ENCODE measurements at regions not wholly inside any gene's neighbourhood (a gene's known extent, or its start where the extent isn't known, plus 50 kb on each side); places are given as distances from the start of the nearest gene placed in this dataset.

DNA sequence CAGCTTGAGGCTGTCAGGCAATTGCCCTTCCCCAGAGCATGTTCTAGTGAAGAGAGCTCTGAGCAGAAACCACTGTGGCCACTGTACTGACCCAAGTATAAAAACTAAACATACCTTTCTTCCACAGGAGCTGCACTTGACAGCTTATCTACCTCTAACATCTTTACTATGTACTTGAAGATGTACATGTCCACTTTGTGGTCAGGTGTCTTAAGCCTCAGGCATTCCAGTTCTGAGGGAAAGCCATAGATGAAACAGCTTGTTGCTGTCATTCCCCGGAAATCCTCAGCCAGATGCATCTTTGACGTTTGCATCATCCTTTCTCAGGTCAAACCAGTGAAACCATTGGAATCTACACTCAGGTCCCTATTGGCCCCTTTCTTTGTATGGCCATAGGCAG lies 70.4 kb downstream of the CHRM3 start:
- ATAC-seq (no peak), FAIRE-seq (no peak), DNase-seq (ENCODE audit: extremely low read depth in 1 of 4, low spot score in 3 of 4) (no peak)
- no peak overlapping the region for H3K4me3 ChIP-seq
- no peak overlapping the region for H3K4me2 ChIP-seq (ENCODE audit: insufficient read depth, low read length)
- no peak for TF ChIP-seq C11orf30 (IDR thresholded peaks at IDR 0.05; ENCODE audit: low read depth)
- no peak for TF ChIP-seq SRSF1 (IDR thresholded peaks at IDR 0.05; ENCODE audit: low read depth, low read length)
- no peak for TF ChIP-seq CEBPB (tag; IDR thresholded peaks at IDR 0.05)
- no peak for TF ChIP-seq ETV5 (CRISPR knock-in tag; IDR thresholded peaks at IDR 0.05; ENCODE audit: low read depth)
- no peak for TF ChIP-seq ZNF232 (CRISPR knock-in tag; IDR thresholded peaks at IDR 0.05)
- TF ChIP-seq BRCA1 (IDR thresholded peaks at IDR 0.05) = no peak
- no peak for TF ChIP-seq BRCA1 (CRISPR knock-in tag; IDR thresholded peaks at IDR 0.05)
- no peak for TF ChIP-seq SMARCE1 (IDR thresholded peaks at IDR 0.05)
- TF ChIP-seq, protein P1, sequence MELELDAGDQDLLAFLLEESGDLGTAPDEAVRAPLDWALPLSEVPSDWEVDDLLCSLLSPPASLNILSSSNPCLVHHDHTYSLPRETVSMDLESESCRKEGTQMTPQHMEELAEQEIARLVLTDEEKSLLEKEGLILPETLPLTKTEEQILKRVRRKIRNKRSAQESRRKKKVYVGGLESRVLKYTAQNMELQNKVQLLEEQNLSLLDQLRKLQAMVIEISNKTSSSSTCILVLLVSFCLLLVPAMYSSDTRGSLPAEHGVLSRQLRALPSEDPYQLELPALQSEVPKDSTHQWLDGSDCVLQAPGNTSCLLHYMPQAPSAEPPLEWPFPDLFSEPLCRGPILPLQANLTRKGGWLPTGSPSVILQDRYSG (tag; conservative IDR thresholded peaks at IDR 0.05; ENCODE audit: low read depth) = no peak
- TF ChIP-seq ZNF212 (CRISPR knock-in tag; IDR thresholded peaks at IDR 0.05) = no peak
- no peak for TF ChIP-seq ZNF436 (CRISPR knock-in tag; IDR thresholded peaks at IDR 0.05)
- TF ChIP-seq RAD21 (CRISPR knock-in tag; conservative IDR thresholded peaks at IDR 0.05 in 1 of 2, IDR thresholded peaks at IDR 0.05 in 1 of 2) = no peak
- no peak for TF ChIP-seq ZNF77 (CRISPR knock-in tag; IDR thresholded peaks at IDR 0.05)
- no peak for TF ChIP-seq RBM17 (IDR thresholded peaks at IDR 0.05; ENCODE audit: borderline replicate concordance, low read depth, low read length)
- TF ChIP-seq, protein P2, sequence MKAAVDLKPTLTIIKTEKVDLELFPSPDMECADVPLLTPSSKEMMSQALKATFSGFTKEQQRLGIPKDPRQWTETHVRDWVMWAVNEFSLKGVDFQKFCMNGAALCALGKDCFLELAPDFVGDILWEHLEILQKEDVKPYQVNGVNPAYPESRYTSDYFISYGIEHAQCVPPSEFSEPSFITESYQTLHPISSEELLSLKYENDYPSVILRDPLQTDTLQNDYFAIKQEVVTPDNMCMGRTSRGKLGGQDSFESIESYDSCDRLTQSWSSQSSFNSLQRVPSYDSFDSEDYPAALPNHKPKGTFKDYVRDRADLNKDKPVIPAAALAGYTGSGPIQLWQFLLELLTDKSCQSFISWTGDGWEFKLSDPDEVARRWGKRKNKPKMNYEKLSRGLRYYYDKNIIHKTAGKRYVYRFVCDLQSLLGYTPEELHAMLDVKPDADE (conservative IDR thresholded peaks at IDR 0.05; ENCODE audit: control insufficient read depth, low read depth, low read length) = no peak
- TF ChIP-seq SREBF2 (CRISPR knock-in tag; IDR thresholded peaks at IDR 0.05) = no peak
- TF ChIP-seq ATF7 (IDR thresholded peaks at IDR 0.05) = no peak
- no peak for TF ChIP-seq ZFX (CRISPR knock-in tag; IDR thresholded peaks at IDR 0.05)
- TF ChIP-seq FOXP1 (CRISPR knock-in tag; IDR thresholded peaks at IDR 0.05) = no peak
- TF ChIP-seq, protein P3, sequence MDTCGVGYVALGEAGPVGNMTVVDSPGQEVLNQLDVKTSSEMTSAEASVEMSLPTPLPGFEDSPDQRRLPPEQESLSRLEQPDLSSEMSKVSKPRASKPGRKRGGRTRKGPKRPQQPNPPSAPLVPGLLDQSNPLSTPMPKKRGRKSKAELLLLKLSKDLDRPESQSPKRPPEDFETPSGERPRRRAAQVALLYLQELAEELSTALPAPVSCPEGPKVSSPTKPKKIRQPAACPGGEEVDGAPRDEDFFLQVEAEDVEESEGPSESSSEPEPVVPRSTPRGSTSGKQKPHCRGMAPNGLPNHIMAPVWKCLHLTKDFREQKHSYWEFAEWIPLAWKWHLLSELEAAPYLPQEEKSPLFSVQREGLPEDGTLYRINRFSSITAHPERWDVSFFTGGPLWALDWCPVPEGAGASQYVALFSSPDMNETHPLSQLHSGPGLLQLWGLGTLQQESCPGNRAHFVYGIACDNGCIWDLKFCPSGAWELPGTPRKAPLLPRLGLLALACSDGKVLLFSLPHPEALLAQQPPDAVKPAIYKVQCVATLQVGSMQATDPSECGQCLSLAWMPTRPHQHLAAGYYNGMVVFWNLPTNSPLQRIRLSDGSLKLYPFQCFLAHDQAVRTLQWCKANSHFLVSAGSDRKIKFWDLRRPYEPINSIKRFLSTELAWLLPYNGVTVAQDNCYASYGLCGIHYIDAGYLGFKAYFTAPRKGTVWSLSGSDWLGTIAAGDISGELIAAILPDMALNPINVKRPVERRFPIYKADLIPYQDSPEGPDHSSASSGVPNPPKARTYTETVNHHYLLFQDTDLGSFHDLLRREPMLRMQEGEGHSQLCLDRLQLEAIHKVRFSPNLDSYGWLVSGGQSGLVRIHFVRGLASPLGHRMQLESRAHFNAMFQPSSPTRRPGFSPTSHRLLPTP (IDR thresholded peaks at IDR 0.05; ENCODE audit: borderline replicate concordance, extremely low read depth, insufficient read length) = no peak
- no peaks in the 10 kb centered on the region for H3K9me1 ChIP-seq (ENCODE audit: control insufficient read depth, insufficient read depth, low read length)
- H3K27me3 ChIP-seq (ENCODE audit: control insufficient read depth in 2 of 2, insufficient read depth in 2 of 2, low read length in 2 of 2) = no peaks in the 10 kb centered on the region
- no TSS peak for BruUV-seq (replicated peaks)
- POLR2A ChIA-PET = no interaction called here
- H3K4me1 ChIP-seq (replicated peaks in 1 of 2; ENCODE audit: control insufficient read depth in 2 of 2, insufficient read depth in 2 of 2, low read length in 2 of 2) = no peaks in the 10 kb centered on the region
- H3K79me2 ChIP-seq (ENCODE audit: control insufficient read depth, insufficient read depth, low read length) = no peaks in the 10 kb centered on the region
- no peak overlapping the region for H3K27ac ChIP-seq (ENCODE audit: extremely low read depth, low read depth, low read length)
- peaks cover 5% of the 10 kb centered on the region; the same call in 1 of the 2 replicates for H3K9me3 ChIP-seq (replicated peaks; ENCODE audit: control insufficient read depth, insufficient read depth, low read depth, low read length)
- H3K36me3 ChIP-seq (ENCODE audit: control insufficient read depth, insufficient read depth, low read length) = no peaks in the 10 kb centered on the region
- H4K20me1 ChIP-seq (replicated peaks; ENCODE audit: control insufficient read depth, insufficient read depth, low read length) = no peaks in the 10 kb centered on the region
- intact Hi-C loops (cut with micrococcal nuclease) = no loop called here
- CTCF ChIA-PET (ENCODE audit: low intra/inter-chr PET ratio) = no interaction called here
- H3K9ac ChIP-seq (ENCODE audit: insufficient read depth in 1 of 2, low read depth in 2 of 2, low read length in 2 of 2) = no peak overlapping the region
- in situ Hi-C loops (cut with MboI) = no loop called here
- no peak overlapping the region for H2AFZ ChIP-seq (ENCODE audit: low read depth, low read length)
- 0% methylated on average over 2 of the region's 2 CpGs for WGBS (ENCODE audit: insufficient coverage, low coverage, missing lambda C conversion rate)

Measured in K562 (cell line).